Esophagus squamous epithelium (tissue), 4 donors: ENCODE measurements at regions not wholly inside any gene's neighbourhood (a gene's known extent, or its start where the extent isn't known, plus 50 kb on each side); places are given as distances from the start of the nearest gene placed in this dataset.

Experiments
- CTCF ChIP-seq, 6 experiments: fragments of 450-650 bp in 4 of 6; fragments of 200-600 bp in 2 of 6; sonication (generic) in 2 of 6; IDR thresholded peaks; one replicate each; pipeline ENCODE4 v1.5.1; 2016 to 2019; ENCODE audit warnings: antibody characterized with exemption in 6 of 6, mild to moderate bottlenecking in 4 of 6, moderate library complexity in 4 of 6
- POLR2A ChIP-seq, 4 donors: fragments of 450-650 bp; IDR thresholded peaks; one replicate each; pipeline ENCODE4 v1.6.1; 2017; ENCODE audit warnings: antibody characterized with exemption in 4 of 4, mild to moderate bottlenecking in 4 of 4, moderate library complexity in 3 of 4

GRCh38 chr4:116531870-116532269 lies 553.5 kb downstream of the TRAM1L1 start:
- TF ChIP-seq CTCF (IDR thresholded peaks at IDR 0.05) (no peak), POLR2A (IDR thresholded peaks at IDR 0.05) (no peak)
